ENCODE measurements at regions not wholly inside any gene's neighbourhood (a gene's known extent, or its start where the extent isn't known, plus 50 kb on each side); places are given as distances from the start of the nearest gene placed in this dataset.
"Not testable (repeated sequence)": the region's sequence is repeated elsewhere in the genome, so short reads cannot be mapped to it uniquely, and the experiment has no call there.

DNA sequence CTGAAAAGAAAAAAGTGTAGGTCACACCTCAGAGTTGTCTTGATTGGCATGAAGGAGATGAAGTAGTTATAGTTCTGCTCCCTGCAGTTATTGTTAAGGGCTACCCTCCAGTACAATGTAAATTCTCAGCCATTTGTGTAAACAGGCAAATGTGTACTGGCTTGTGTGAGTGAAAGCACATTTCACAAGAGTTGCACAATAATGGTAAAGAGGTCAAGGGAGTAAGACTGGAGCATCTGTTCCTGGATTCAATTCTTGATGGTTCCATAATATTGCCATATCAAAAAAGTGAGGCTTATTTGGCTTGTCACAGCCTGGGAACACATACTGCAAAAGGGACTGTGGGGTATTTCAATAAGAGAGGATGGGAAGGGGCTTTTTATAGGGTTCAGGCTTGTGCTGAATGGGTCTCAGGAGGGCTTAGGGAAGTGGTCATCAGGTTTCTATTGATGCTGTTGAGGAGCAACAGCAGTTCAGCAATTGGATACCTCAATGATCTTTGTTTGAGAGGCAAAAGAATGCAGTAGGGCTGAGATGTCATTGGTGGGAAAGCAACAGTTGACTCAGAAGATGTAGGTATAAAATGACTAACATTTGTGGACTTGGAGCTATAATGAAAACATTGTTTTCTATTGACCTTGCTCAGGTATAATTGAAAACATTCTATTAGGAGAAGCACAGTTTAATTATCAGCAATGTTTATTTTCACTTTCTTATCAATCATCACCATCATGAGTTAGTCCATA, 402.6 kb downstream of the BCKDHB start:
- ATAC-seq (no peak), DNase-seq (ENCODE audit: low spot score) (no peak)

DNA sequence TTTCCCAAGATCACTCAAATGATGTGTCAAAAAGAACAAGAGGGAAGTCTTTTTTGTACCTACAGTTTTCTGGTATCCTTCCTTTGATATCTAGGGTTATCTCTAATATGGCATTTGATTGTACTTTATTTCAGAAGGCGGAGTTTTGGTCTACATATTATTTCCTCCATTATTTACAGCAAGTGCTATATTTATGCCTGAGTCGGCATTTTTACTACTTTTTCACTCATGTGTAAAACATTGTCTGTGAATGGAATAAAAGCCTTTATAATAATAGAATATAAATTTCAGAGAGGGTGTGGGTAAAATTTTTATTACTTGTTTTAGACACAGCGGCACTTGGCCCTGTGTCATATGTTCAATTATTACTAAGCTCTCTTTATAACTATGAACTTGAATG, 398.4 kb downstream of the BCKDHB start:
- ATAC-seq (no peak), DNase-seq (ENCODE audit: low spot score) (no peak)
- Mint-ChIP-seq H3K36me3 (no peaks in the 10 kb centered on the region), H3K9me3 (no peaks in the 10 kb centered on the region), H3K27me3 (peaks cover 2 to 4% of the 10 kb centered on the region in 2 donors), H3K4me1 (ENCODE audit: low read depth in 2 of 2) (no peaks in the 10 kb centered on the region), H3K27ac (no peak overlapping the region), H3K4me3 (no peak overlapping the region)

More for the DNA sequence above, 402.6 kb downstream of the BCKDHB start:
- no peak overlapping the region for H3K4me3 Mint-ChIP-seq
- no peak overlapping the region for H3K27ac Mint-ChIP-seq
- H3K4me1 Mint-ChIP-seq (ENCODE audit: low read depth in 2 of 2): no peaks in the 10 kb centered on the region
- H3K27me3 Mint-ChIP-seq: peaks cover 0 to 2% of the 10 kb centered on the region in 2 donors
- H3K9me3 Mint-ChIP-seq: no peaks in the 10 kb centered on the region
- no peaks in the 10 kb centered on the region for H3K36me3 Mint-ChIP-seq

DNA sequence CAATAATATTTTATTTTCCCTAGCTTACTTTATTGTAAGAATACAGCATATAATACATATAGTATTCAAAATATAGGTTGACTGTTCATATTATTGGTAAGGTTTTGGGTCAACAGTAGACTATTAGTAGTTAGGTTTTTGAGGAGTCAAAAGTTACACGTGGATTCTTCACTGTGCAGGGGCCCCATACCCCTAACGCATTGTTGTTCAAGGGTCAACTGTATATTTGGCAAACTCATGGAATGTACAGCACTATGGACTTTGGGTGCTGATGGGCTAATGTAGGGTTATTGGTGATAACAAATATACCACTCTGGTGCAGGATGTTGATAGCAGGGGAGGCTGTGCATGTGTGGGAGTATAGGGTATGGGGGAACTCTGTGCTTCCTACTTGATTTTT, 397.2 kb downstream of the BCKDHB start:
- H3K27ac Mint-ChIP-seq: no peak overlapping the region
- H3K4me3 Mint-ChIP-seq: no peak overlapping the region
- no peaks in the 10 kb centered on the region for H3K9me3 Mint-ChIP-seq
- H3K4me1 Mint-ChIP-seq (ENCODE audit: low read depth in 2 of 2): no peaks in the 10 kb centered on the region
- ATAC-seq: no peak
- H3K36me3 Mint-ChIP-seq: no peaks in the 10 kb centered on the region
- peaks cover 2 to 7% of the 10 kb centered on the region in 2 donors for H3K27me3 Mint-ChIP-seq
- DNase-seq (ENCODE audit: low spot score): no peak

DNA sequence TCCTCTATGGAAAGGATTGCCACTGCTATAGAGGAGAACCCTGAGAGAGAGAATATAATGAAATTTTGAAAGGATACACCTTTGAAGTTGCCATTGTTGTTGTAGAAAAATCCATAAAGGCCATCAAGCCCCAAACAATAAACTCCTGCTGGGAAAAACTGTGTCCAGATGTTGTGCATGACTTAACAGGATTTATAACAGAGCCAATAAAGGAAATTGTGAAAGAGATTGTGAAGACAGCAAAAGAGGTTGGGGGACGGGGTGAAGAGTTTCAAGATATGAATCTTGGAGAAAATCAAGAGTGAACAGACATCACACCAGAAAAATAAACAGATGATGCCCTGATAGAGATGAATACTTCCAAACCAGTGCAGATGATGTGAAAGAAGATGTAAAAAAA, 396.4 kb downstream of the BCKDHB start:
- Mint-ChIP-seq H3K4me3 (no peak overlapping the region), H3K27ac (no peak overlapping the region), H3K9me3 (no peaks in the 10 kb centered on the region), H3K4me1 (ENCODE audit: low read depth in 2 of 2) (no peaks in the 10 kb centered on the region), H3K27me3 (peaks cover 2 to 7% of the 10 kb centered on the region in 2 donors), H3K36me3 (no peaks in the 10 kb centered on the region)
- DNase-seq (ENCODE audit: low spot score) (no peak), ATAC-seq (no peak)

DNA sequence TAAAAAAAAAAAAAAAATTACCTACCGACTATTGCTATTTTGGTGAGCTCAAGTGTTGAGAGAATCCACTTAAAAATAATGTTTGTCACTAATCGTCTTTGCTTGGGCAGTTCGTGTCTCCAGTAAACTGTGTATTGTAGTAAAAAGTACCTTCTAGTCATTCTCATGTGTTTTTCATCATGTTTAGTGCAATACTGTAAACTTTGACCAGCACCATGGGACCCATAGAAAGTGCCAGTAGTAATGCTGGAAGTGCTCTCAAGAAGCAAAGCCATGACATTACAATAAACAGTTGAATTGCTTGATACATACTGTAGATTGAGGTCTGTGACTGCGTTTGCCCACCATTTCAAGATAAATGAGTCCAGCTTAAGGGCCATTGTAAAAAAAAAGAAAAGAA, 395.2 kb downstream of the BCKDHB start:
- ATAC-seq: no peak
- Mint-ChIP-seq H3K27me3 (peaks cover 2 to 7% of the 10 kb centered on the region in 2 donors), H3K4me1 (ENCODE audit: low read depth in 2 of 2) (no peaks in the 10 kb centered on the region), H3K36me3 (no peaks in the 10 kb centered on the region), H3K4me3 (no peak overlapping the region), H3K9me3 (peaks cover 3% of the 10 kb centered on the region), H3K27ac (no peak overlapping the region)
- no peak for DNase-seq (ENCODE audit: low spot score)

DNA sequence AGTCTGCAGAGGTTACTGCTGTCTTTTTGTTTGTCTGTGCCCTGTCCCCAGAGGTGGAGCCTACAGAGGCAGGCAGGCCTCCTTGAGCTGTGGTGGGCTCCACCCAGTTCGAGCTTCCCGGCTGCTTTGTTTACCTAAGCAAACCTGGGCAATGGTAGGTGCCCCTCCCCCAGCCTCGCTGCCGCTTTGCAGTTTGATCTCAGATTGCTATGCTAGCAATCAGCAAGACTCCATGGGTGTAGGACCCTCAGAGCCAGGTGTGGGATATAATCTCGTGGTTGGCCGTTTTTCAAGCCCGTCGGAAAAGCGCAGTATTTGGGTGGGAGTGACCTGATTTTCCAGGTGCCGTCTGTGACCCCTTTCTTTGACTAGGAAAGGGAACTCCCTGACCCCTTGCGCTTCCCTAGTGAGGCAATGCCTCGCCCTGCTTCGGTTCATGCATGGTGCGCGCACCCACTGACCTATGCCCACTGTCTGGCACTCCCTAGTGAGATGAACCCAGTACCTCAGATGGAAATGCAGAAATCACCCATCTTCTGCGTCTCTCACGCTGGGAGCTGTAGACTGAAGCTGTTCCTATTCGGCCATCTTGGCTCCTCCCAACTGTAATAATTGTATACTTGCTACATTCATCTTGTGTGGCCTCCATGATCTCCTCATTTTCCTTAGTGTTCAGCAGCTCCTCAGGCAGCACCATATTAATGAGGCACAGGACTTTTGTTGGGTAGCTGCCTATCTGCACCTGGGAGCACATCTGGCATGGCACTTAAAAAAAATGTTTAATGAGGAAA, 391.4 kb downstream of the BCKDHB start:
- H3K9me3 Mint-ChIP-seq: peaks cover 10% of the 10 kb centered on the region
- H3K27me3 Mint-ChIP-seq; H3K27ac Mint-ChIP-seq; DNase-seq (ENCODE audit: low spot score); H3K36me3 Mint-ChIP-seq; ATAC-seq; H3K4me3 Mint-ChIP-seq; H3K4me1 Mint-ChIP-seq (ENCODE audit: low read depth in 2 of 2): not testable (repeated sequence)

DNA sequence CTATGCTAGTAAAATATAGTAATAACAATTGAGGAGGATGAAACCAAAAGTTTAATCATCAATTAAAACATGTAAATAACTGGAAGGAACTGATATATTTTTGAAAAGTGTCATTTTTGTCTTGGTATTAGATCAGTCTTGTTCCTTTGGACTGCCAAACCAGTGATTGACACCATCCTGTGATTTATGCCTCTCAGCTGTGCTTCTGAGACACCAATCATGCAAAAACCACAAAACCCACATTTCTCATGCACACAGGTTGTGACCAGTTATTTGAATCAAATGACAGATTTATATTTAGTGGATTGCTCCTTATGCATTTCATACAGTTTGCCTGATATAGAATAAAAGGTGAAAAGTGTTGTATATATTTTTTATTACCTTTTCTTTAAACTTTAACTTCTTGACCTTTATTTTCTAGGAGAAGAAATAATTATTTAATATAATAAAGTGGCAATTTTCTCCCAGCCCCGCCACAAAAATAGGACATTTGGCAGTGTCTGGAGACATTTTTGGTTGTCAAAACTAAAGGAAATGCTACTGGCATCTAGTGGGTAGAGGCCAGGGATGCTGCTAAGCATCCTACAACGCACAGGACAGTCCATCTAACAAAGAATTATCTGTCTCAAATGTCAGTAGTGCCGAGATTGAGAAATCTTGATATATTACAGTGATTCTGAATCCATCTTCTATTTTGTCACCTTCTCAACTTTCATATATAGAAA, 383.6 kb downstream of the BCKDHB start:
- Mint-ChIP-seq H3K9me3 (peaks cover 11% of the 10 kb centered on the region), H3K27ac (no peak overlapping the region), H3K4me3 (no peak overlapping the region), H3K4me1 (ENCODE audit: low read depth in 2 of 2) (no peaks in the 10 kb centered on the region), H3K36me3 (peaks cover 2% of the 10 kb centered on the region), H3K27me3 (no peaks in the 10 kb centered on the region)
- no peak for DNase-seq (ENCODE audit: low spot score)
- ATAC-seq: no peak

DNA sequence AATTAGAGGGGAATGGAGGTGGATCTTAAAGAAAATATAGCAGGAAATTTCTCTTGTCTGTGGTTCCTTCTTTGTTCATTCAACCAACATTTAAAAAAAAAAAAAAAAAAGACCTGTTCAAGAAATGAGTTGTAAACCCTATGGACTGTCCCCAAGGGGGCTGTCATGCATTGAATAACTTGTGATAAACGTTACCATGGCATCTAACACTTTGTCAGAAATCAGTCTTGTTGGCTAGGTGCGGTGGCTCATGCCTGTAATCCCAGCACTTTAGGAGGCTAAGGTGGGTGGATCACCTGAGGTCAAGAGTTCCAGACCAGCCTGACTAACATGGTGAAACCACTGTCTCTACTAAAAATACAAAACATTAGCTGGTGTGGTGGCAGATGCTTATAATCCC, 381.7 kb downstream of the BCKDHB start:
- peaks cover 15% of the 10 kb centered on the region for H3K9me3 Mint-ChIP-seq
- H3K4me1 Mint-ChIP-seq (ENCODE audit: low read depth in 2 of 2): no peaks in the 10 kb centered on the region
- ATAC-seq (no peak), DNase-seq (ENCODE audit: low spot score) (no peak)
- no peaks in the 10 kb centered on the region for H3K27me3 Mint-ChIP-seq
- no peak overlapping the region for H3K4me3 Mint-ChIP-seq
- no peaks in the 10 kb centered on the region for H3K36me3 Mint-ChIP-seq
- H3K27ac Mint-ChIP-seq: no peak overlapping the region

DNA sequence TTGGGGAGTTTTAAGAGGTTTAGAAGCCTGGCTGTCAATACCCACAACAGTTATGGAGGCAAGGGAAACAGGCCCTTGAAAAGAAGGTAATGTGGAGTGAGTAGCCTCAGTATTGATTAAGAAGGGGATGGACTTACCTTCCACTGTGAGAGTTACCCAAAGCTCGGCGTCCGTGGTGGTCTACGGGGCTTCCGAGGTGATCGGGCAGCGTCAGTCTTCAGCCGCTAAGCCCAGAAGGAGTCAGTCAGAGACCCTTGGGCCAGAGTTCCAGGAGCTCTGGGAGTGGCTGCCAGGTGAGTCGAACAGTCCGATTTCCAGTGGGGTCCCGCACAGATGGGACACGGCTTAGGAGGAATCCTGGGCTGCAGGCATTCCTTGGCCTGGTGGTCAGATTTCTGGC, 379.0 kb downstream of the BCKDHB start:
- H3K4me3 Mint-ChIP-seq; ATAC-seq; DNase-seq (ENCODE audit: low spot score); H3K4me1 Mint-ChIP-seq (ENCODE audit: low read depth in 2 of 2); H3K27me3 Mint-ChIP-seq; H3K27ac Mint-ChIP-seq; H3K36me3 Mint-ChIP-seq: not testable (repeated sequence)
- H3K9me3 Mint-ChIP-seq: peaks cover 11% of the 10 kb centered on the region

DNA sequence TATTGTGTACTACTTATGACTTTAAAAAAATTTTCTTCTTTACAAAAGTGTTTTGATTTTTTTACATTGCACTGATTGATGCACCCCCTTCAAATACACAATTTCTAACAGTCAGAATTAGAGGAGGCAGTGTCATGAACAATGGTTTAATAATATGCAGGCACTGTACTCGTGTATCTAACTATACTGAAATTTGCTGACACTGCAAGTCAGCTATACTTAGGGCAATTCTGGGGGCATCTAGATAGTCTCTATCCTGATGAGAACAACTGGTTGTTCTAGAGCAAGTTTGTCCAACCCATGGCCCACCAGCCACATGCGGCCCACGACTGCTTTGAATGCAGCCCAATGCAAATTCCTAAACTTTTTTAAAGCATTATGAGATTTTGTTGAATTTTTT, 375.6 kb downstream of the BCKDHB start:
- Mint-ChIP-seq H3K36me3 (no peaks in the 10 kb centered on the region), H3K4me3 (no peak overlapping the region), H3K4me1 (ENCODE audit: low read depth in 2 of 2) (no peaks in the 10 kb centered on the region), H3K9me3 (peaks cover 11% of the 10 kb centered on the region), H3K27ac (no peak overlapping the region), H3K27me3 (no peaks in the 10 kb centered on the region)
- ATAC-seq (no peak), DNase-seq (ENCODE audit: low spot score) (no peak)

DNA sequence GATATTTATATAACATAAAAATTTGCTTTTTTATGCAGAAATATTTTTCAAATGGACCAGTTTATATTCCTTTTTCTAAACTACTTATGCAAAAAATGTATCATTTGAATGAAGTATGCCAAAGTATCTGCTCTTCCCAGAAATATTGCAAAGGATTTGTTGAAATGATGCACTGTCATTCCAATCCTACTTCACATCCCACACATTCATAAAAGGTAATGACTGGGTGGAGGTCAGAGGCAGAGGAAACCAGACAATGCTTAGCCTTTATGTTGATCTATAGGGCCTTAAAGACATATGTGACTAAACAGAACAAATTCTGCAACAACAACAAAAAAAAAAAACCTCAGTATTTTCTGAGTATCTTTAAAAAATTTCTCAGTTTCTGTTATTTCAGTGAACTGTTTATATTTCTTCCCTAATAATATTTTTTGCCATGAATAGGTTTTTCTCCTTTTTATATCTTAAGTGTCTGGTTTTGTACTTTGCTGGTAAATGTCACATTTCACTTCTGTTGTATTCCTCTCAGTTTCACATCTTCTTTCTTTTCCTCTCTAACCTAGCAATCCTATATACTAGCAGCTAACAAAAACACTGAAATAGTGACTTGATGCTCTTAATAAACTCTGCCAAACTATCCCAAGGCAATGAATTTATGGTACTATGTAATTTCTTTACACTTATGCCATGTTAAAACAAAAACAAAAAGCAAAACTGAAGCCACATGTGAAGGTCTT, 374.1 kb downstream of the BCKDHB start:
- Mint-ChIP-seq H3K36me3 (no peaks in the 10 kb centered on the region), H3K27me3 (no peaks in the 10 kb centered on the region), H3K27ac (no peak overlapping the region), H3K9me3 (peaks cover 8% of the 10 kb centered on the region), H3K4me1 (ENCODE audit: low read depth in 2 of 2) (no peaks in the 10 kb centered on the region), H3K4me3 (no peak overlapping the region)
- no peak for ATAC-seq
- DNase-seq (ENCODE audit: low spot score): no peak

DNA sequence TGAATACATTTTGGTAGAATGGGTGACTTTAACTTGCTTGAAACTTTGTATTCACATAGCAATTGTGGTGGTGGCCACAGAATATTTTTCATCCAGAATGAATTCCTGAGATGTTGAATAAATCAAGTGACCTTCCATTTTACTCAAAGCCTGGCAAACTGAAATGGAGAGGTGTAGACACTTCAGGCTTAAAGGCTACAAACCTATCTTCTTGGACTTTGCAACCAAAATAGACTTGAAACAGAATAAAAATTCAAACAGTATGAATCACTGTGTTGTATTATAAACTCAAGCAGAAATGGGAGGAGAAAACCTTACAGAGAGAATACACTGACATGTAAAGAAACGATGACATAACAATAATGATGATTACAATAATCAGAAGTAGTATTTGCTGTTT, 371.6 kb downstream of the BCKDHB start:
- H3K9me3 Mint-ChIP-seq: no peaks in the 10 kb centered on the region
- ATAC-seq: no peak
- H3K4me3 Mint-ChIP-seq: no peak overlapping the region
- no peak for DNase-seq (ENCODE audit: low spot score)
- no peaks in the 10 kb centered on the region for H3K36me3 Mint-ChIP-seq
- no peaks in the 10 kb centered on the region for H3K27me3 Mint-ChIP-seq
- H3K27ac Mint-ChIP-seq: no peak overlapping the region
- H3K4me1 Mint-ChIP-seq (ENCODE audit: low read depth in 2 of 2): no peaks in the 10 kb centered on the region

DNA sequence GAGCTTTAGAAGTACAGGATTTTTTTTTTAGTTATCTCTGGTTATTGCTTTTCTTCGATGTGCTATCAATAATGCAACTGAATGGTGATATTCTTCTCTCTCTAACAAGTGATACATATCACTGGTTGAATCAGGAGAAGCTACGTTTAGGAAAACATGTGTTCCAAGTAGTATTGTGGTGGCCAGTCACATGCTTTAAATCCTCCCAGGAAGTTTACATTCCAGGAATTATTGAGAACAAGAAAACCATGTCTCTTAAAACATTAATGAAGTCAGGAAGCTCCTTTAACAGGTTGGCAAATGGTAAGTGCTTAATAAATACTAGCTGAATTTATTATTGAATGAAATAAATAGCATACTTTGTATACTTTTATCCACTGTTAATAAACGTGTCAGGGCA, 371.1 kb downstream of the BCKDHB start:
- H3K27me3 Mint-ChIP-seq: no peaks in the 10 kb centered on the region
- DNase-seq (ENCODE audit: low spot score): no peak
- H3K4me1 Mint-ChIP-seq (ENCODE audit: low read depth in 2 of 2): no peaks in the 10 kb centered on the region
- no peak for ATAC-seq
- no peak overlapping the region for H3K27ac Mint-ChIP-seq
- no peaks in the 10 kb centered on the region for H3K36me3 Mint-ChIP-seq
- H3K4me3 Mint-ChIP-seq: no peak overlapping the region
- no peaks in the 10 kb centered on the region for H3K9me3 Mint-ChIP-seq
